ENCODE measurements at regions not wholly inside any gene's neighbourhood (a gene's known extent, or its start where the extent isn't known, plus 50 kb on each side); places are given as distances from the start of the nearest gene placed in this dataset.

GRCh38 chr4:160284516-160284915 lies 1181.6 kb downstream of the RAPGEF2 start:
- no peaks in the 10 kb centered on the region for H3K9me3 ChIP-seq (ENCODE audit: insufficient read depth, low read depth, low read length)
- Mint-ChIP-seq H3K27ac (ENCODE audit: unreplicated experiment) (no peak overlapping the region), H3K4me3 (ENCODE audit: unreplicated experiment) (no peak overlapping the region), H3K27me3 (ENCODE audit: low read depth, unreplicated experiment) (no peaks in the 10 kb centered on the region), H3K36me3 (ENCODE audit: low read depth, unreplicated experiment) (no peaks in the 10 kb centered on the region), H3K4me1 (ENCODE audit: low read depth, unreplicated experiment) (no peaks in the 10 kb centered on the region), H3K9me3 (ENCODE audit: unreplicated experiment) (peaks cover 8% of the 10 kb centered on the region)
- DNase-seq (ENCODE audit: low read depth) (no peak), FAIRE-seq (no peak)
- no peak overlapping the region for H3K4me3 ChIP-seq (ENCODE audit: insufficient read depth, low read depth, low read length)
- H2AFZ ChIP-seq (ENCODE audit: low read depth, low read length): no peak overlapping the region
- H3K4me2 ChIP-seq (ENCODE audit: low read length): no peak overlapping the region
- H3K36me3 ChIP-seq (ENCODE audit: insufficient read depth, low read length): no peaks in the 10 kb centered on the region
- no peaks in the 10 kb centered on the region for H3K4me1 ChIP-seq (ENCODE audit: insufficient read depth, low read length)
- H3K27ac ChIP-seq (ENCODE audit: low read depth, low read length): no peak overlapping the region
- H4K20me1 ChIP-seq (ENCODE audit: insufficient read depth, low read length): no peaks in the 10 kb centered on the region
- no peaks in the 10 kb centered on the region for H3K79me2 ChIP-seq (ENCODE audit: insufficient read depth, low read length)
- no peak overlapping the region for H3K9ac ChIP-seq (ENCODE audit: low read length)
- no peak for TF ChIP-seq CTCF (IDR thresholded peaks at IDR 0.05; ENCODE audit: insufficient read depth, low read depth, low read length)
- TF ChIP-seq EZH2 (IDR thresholded peaks at IDR 0.05; ENCODE audit: insufficient read depth, low read length): no peak
- H3K27me3 ChIP-seq (ENCODE audit: insufficient read depth, low read length): no peaks in the 10 kb centered on the region

GRCh38 chr4:160286051-160286450 lies 1183.2 kb downstream of the RAPGEF2 start:
- no peaks in the 10 kb centered on the region for H3K4me1 ChIP-seq (ENCODE audit: insufficient read depth, low read length)
- H3K27ac Mint-ChIP-seq (ENCODE audit: unreplicated experiment): no peak overlapping the region
- H3K4me3 ChIP-seq (ENCODE audit: insufficient read depth, low read depth, low read length): no peak overlapping the region
- no peak overlapping the region for H3K4me3 Mint-ChIP-seq (ENCODE audit: unreplicated experiment)
- H2AFZ ChIP-seq (ENCODE audit: low read depth, low read length): no peak overlapping the region
- no peaks in the 10 kb centered on the region for H3K27me3 Mint-ChIP-seq (ENCODE audit: low read depth, unreplicated experiment)
- no peak overlapping the region for H3K27ac ChIP-seq (ENCODE audit: low read depth, low read length)
- no peaks in the 10 kb centered on the region for H4K20me1 ChIP-seq (ENCODE audit: insufficient read depth, low read length)
- H3K4me2 ChIP-seq (ENCODE audit: low read length): no peak overlapping the region
- DNase-seq (ENCODE audit: low read depth) (no peak), FAIRE-seq (no peak)
- no peaks in the 10 kb centered on the region for H3K9me3 Mint-ChIP-seq (ENCODE audit: unreplicated experiment)
- no peaks in the 10 kb centered on the region for H3K36me3 Mint-ChIP-seq (ENCODE audit: low read depth, unreplicated experiment)
- H3K79me2 ChIP-seq (ENCODE audit: insufficient read depth, low read length): no peaks in the 10 kb centered on the region
- TF ChIP-seq EZH2 (IDR thresholded peaks at IDR 0.05; ENCODE audit: insufficient read depth, low read length): no peak
- TF ChIP-seq CTCF (IDR thresholded peaks at IDR 0.05; ENCODE audit: insufficient read depth, low read depth, low read length): no peak
- no peaks in the 10 kb centered on the region for H3K36me3 ChIP-seq (ENCODE audit: insufficient read depth, low read length)
- no peaks in the 10 kb centered on the region for H3K9me3 ChIP-seq (ENCODE audit: insufficient read depth, low read depth, low read length)
- H3K4me1 Mint-ChIP-seq (ENCODE audit: low read depth, unreplicated experiment): no peaks in the 10 kb centered on the region
- H3K9ac ChIP-seq (ENCODE audit: low read length): no peak overlapping the region
- no peaks in the 10 kb centered on the region for H3K27me3 ChIP-seq (ENCODE audit: insufficient read depth, low read length)

DNA sequence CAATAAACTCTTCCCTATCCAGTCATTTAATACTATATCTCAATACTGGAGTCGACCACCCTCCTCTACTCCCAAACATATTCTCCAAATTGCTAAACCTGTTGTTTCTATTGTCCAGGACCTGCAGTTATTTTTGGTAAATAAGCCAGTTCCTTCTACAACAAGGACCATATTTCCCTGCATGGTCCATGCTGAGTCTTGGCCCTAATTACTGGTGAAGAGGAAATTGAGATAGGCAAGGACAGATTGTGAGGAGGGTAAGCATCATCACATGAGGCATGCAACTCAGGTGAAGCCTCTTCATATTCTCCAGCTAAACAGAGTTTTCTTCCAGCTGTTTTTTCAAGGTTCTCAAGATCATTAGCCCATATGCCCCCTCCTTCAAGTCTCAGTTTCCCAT lies 1193.6 kb downstream of the RAPGEF2 start:
- H3K79me2 ChIP-seq (ENCODE audit: insufficient read depth, low read length): no peaks in the 10 kb centered on the region
- H3K27me3 ChIP-seq (ENCODE audit: insufficient read depth, low read length): no peaks in the 10 kb centered on the region
- no peaks in the 10 kb centered on the region for H3K9me3 ChIP-seq (ENCODE audit: insufficient read depth, low read depth, low read length)
- no peaks in the 10 kb centered on the region for H3K9me3 Mint-ChIP-seq (ENCODE audit: unreplicated experiment)
- H4K20me1 ChIP-seq (ENCODE audit: insufficient read depth, low read length): no peaks in the 10 kb centered on the region
- no peaks in the 10 kb centered on the region for H3K4me1 ChIP-seq (ENCODE audit: insufficient read depth, low read length)
- no peak for TF ChIP-seq EZH2 (IDR thresholded peaks at IDR 0.05; ENCODE audit: insufficient read depth, low read length)
- no peak for TF ChIP-seq CTCF (IDR thresholded peaks at IDR 0.05; ENCODE audit: insufficient read depth, low read depth, low read length)
- H3K36me3 Mint-ChIP-seq (ENCODE audit: low read depth, unreplicated experiment): no peaks in the 10 kb centered on the region
- H3K4me3 ChIP-seq (ENCODE audit: insufficient read depth, low read depth, low read length): no peak overlapping the region
- H3K27ac ChIP-seq (ENCODE audit: low read depth, low read length): no peak overlapping the region
- H2AFZ ChIP-seq (ENCODE audit: low read depth, low read length): no peak overlapping the region
- no peaks in the 10 kb centered on the region for H3K4me1 Mint-ChIP-seq (ENCODE audit: low read depth, unreplicated experiment)
- FAIRE-seq (no peak), DNase-seq (ENCODE audit: low read depth) (no peak)
- H3K27me3 Mint-ChIP-seq (ENCODE audit: low read depth, unreplicated experiment): no peaks in the 10 kb centered on the region
- H3K9ac ChIP-seq (ENCODE audit: low read length): no peak overlapping the region
- H3K4me3 Mint-ChIP-seq (ENCODE audit: unreplicated experiment): no peak overlapping the region
- H3K36me3 ChIP-seq (ENCODE audit: insufficient read depth, low read length): no peaks in the 10 kb centered on the region
- H3K4me2 ChIP-seq (ENCODE audit: low read length): no peak overlapping the region
- H3K27ac Mint-ChIP-seq (ENCODE audit: unreplicated experiment): no peak overlapping the region
